ENCODE measurements at regions not wholly inside any gene's neighbourhood (a gene's known extent, or its start where the extent isn't known, plus 50 kb on each side); places are given as distances from the start of the nearest gene placed in this dataset.

- TF ChIP-seq, protein P1, sequence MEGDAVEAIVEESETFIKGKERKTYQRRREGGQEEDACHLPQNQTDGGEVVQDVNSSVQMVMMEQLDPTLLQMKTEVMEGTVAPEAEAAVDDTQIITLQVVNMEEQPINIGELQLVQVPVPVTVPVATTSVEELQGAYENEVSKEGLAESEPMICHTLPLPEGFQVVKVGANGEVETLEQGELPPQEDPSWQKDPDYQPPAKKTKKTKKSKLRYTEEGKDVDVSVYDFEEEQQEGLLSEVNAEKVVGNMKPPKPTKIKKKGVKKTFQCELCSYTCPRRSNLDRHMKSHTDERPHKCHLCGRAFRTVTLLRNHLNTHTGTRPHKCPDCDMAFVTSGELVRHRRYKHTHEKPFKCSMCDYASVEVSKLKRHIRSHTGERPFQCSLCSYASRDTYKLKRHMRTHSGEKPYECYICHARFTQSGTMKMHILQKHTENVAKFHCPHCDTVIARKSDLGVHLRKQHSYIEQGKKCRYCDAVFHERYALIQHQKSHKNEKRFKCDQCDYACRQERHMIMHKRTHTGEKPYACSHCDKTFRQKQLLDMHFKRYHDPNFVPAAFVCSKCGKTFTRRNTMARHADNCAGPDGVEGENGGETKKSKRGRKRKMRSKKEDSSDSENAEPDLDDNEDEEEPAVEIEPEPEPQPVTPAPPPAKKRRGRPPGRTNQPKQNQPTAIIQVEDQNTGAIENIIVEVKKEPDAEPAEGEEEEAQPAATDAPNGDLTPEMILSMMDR (IDR thresholded peaks at IDR 0.05): no peak
- no peak for TF ChIP-seq POLR2A (IDR thresholded peaks at IDR 0.05)
These were observed 83.1 kb upstream of the TSPAN8 start for GRCh38 chr12:71240946-71241345.
